OCI-LY7 (cell line): ENCODE measurements at regions not wholly inside any gene's neighbourhood (a gene's known extent, or its start where the extent isn't known, plus 50 kb on each side); places are given as distances from the start of the nearest gene placed in this dataset.

Source experiments
- BruUV-seq: library from RNA; stranded (reverse); fragments of 400-500 nt; replicated peaks from 2 replicates; lab custom pipeline; 2021; lab: Mats Ljungman, UMichigan
- CTCF ChIA-PET: fragments of 300-600 bp; sonication (Branson Sonifier 250); formaldehyde crosslinking; loops from one replicate; lab custom pipeline; 2022; ENCODE audit warnings: antibody characterized with exemption; ENCODE audit not compliant: unreplicated experiment; lab: Charles Lee
- POLR2A ChIA-PET: fragments of 300-600 bp; sonication (Branson Sonifier 250); formaldehyde crosslinking; loops from one replicate; lab custom pipeline; 2022; ENCODE audit warnings: antibody characterized with exemption; lab: Charles Lee
- DNase-seq: peaks from one replicate; pipeline ENCODE4 v3.0.0-alpha.2; 2015; ENCODE audit warnings: low spot score
- H2AFZ ChIP-seq: fragments of 200-600 bp; sonication (generic), shearing (Covaris generic); 2 replicates; pipeline ENCODE4 v1.6.1; 2014; ENCODE audit warnings: mild to moderate bottlenecking, antibody characterized with exemption, low read length, moderate library complexity
- H3K27ac ChIP-seq: fragments of 200-600 bp; sonication (generic); 2 replicates; pipeline ENCODE4 v1.5.1; 2014; ENCODE audit warnings: mixed run types, low read depth, mild to moderate bottlenecking, moderate library complexity, low read length, inconsistent platforms; ENCODE audit not compliant: poor library complexity, severe bottlenecking
- H3K36me3 ChIP-seq: fragments of 200-600 bp; sonication (generic); 2 replicates; pipeline ENCODE4 v1.6.1; 2014; ENCODE audit warnings: mild to moderate bottlenecking, antibody characterized with exemption, low read length, moderate library complexity, mixed read lengths; ENCODE audit not compliant: insufficient read depth
- H3K4me1 ChIP-seq: fragments of 200-600 bp; sonication (generic); 2 replicates; pipeline ENCODE4 v1.5.1; 2014; ENCODE audit warnings: mild to moderate bottlenecking, low read length; ENCODE audit not compliant: insufficient read depth, poor library complexity, severe bottlenecking
- H3K4me2 ChIP-seq: fragments of 200-600 bp; sonication (generic); 2 replicates; pipeline ENCODE4 v1.6.1; 2014; ENCODE audit warnings: mild to moderate bottlenecking, low read length
- H3K4me3 ChIP-seq: fragments of 200-600 bp; sonication (generic); 2 replicates; pipeline ENCODE4 v1.5.1; 2014; ENCODE audit warnings: mild to moderate bottlenecking, low read depth, low read length; ENCODE audit not compliant: poor library complexity, severe bottlenecking
- H3K79me2 ChIP-seq: fragments of 200-600 bp; sonication (generic); 2 replicates; pipeline ENCODE4 v1.6.1; 2016; ENCODE audit warnings: low read depth, mild to moderate bottlenecking, low read length, moderate library complexity, mixed read lengths; ENCODE audit not compliant: insufficient read depth
- H3K9me2 ChIP-seq: fragments of 200-600 bp; sonication (generic); 2 replicates; pipeline ENCODE4 v1.6.1; 2016; ENCODE audit warnings: mild to moderate bottlenecking, low read length, mixed read lengths; ENCODE audit not compliant: insufficient read depth
- H3K9me3 ChIP-seq: fragments of 200-600 bp; sonication (generic); 2 replicates; pipeline ENCODE4 v1.6.1; 2014; ENCODE audit warnings: mild to moderate bottlenecking, mixed run types, low read length, mixed read lengths
- H4K20me1 ChIP-seq: fragments of 200-600 bp; sonication (generic); 2 replicates; pipeline ENCODE4 v1.6.1; 2014; ENCODE audit warnings: mild to moderate bottlenecking, antibody characterized with exemption, low read length, moderate library complexity, mixed read lengths; ENCODE audit not compliant: insufficient read depth
- EZH2phosphoT487 ChIP-seq: fragments of 200-600 bp; sonication (generic); IDR thresholded peaks from 2 replicates; pipeline ENCODE4 v1.6.1; 2018; ENCODE audit warnings: low read depth, borderline replicate concordance, mild to moderate bottlenecking, mixed run types, antibody characterized with exemption, low read length, moderate library complexity, mixed read lengths
- intact Hi-C: fragments of 100-400 bp; cut with micrococcal nuclease; formaldehyde crosslinking; loops from one replicate; pipeline ENCODE4 v1.10.0; 2022; ENCODE audit not compliant: unreplicated experiment
- TF ChIP-seq, protein P1 (sequence below): fragments of 200-600 bp; sonication (generic); conservative IDR thresholded peaks from 2 replicates; pipeline ENCODE4 v1.5.1; 2014; ENCODE audit warnings: mild to moderate bottlenecking, antibody characterized with exemption, low read length, moderate library complexity, mixed read lengths

DNA sequence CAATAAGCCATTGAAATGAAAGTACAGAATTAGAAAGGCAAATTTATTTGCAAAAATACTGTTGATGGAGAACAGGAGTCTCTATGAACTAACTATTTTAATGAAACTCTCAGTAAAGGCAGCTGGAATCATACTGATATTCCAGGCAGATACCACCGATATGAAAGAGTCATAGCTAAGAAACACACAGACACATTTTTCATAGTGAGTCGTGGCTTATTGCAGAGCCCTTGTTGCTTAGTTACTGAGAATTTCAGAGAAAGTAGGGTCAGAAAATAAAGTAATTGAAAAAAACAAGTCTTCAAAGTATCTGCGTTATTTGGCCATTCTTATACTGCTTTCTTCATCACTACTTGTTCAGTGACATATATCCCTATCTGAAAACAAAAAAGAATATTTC, 1890.9 kb downstream of the PCDH9 start:
- Histone ChIP-seq H3K79me2 (no peaks in the 10 kb centered on the region), H3K9me2 (no peaks in the 10 kb centered on the region), H3K4me2 (no peak overlapping the region), H2AFZ (no peak overlapping the region), H3K4me3 (no peak overlapping the region), H4K20me1 (no peaks in the 10 kb centered on the region), H3K36me3 (no peaks in the 10 kb centered on the region), H3K4me1 (no peaks in the 10 kb centered on the region), H3K27ac (no peak overlapping the region), H3K9me3 (no peaks in the 10 kb centered on the region)
- BruUV-seq, result no TSS peak
- ChIA-PET CTCF (no interaction called here), POLR2A (interaction anchor here (0.6 kb wide), 1 partner anchor 9 kb away, joined by 3 read pairs; no protein-coding TSS in a partner anchor)
- TF ChIP-seq, protein P1, sequence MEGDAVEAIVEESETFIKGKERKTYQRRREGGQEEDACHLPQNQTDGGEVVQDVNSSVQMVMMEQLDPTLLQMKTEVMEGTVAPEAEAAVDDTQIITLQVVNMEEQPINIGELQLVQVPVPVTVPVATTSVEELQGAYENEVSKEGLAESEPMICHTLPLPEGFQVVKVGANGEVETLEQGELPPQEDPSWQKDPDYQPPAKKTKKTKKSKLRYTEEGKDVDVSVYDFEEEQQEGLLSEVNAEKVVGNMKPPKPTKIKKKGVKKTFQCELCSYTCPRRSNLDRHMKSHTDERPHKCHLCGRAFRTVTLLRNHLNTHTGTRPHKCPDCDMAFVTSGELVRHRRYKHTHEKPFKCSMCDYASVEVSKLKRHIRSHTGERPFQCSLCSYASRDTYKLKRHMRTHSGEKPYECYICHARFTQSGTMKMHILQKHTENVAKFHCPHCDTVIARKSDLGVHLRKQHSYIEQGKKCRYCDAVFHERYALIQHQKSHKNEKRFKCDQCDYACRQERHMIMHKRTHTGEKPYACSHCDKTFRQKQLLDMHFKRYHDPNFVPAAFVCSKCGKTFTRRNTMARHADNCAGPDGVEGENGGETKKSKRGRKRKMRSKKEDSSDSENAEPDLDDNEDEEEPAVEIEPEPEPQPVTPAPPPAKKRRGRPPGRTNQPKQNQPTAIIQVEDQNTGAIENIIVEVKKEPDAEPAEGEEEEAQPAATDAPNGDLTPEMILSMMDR, result no peak
- TF ChIP-seq EZH2phosphoT487, result no peak
- no peak for DNase-seq
- intact Hi-C loops, result no loop called here

DNA sequence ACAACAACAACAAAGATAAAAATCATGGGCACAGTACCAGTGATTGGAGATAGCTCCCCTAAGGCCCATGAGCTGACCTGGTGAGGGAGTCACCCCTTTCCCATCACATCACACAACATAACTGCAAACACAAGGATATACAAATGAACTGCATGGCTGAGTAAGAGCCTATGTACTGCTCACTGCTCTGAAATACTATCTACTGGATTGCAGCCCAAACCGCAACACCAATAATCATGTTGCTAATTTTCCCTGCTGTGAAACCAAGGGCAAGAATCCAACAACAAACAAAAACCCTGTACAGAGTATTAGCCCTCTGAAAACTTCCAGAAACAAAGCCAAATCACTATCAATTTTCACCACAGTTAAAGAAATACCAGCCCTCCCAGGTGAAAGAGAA, 1893.2 kb downstream of the PCDH9 start:
- no TSS peak for BruUV-seq
- CTCF ChIA-PET, result no interaction called here
- no peak for TF ChIP-seq EZH2phosphoT487
- TF ChIP-seq, protein P1, result no peak

DNA sequence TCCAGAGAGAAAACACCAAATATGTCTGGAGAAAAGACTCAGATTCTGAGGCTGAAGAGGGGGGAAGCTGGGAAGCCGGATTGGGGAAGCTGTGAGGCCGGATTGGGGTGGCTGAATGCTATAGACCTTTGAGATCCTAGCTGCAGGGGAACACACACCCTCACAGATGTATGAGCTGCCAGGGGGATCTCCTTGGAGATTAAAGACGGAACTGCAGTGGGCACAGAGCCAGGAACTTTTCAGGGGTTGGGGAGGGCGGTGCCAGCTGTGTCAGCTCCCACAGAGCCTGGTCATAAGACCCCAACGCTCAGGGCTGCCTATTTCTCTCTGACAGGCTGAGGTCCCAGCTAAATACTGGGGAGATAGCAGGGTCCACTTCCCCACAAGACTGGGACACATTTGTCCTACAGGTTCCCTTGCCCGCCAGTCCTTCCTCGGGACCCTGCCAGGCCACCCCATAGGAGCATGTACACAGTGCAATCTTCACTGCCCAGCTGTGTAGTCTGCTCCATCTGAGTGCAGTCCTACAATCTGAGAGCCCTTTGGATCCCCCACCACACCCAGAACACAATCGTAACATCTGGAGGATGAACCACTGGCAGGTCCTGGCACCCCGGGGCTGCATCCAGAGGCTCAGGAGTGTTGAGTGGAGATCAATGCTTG, 1893.9 kb downstream of the PCDH9 start:
- no peak overlapping the region for H2AFZ ChIP-seq
- no peaks in the 10 kb centered on the region for H3K36me3 ChIP-seq
- ChIA-PET POLR2A (no interaction called here), CTCF (no interaction called here)
- H4K20me1 ChIP-seq, result no peaks in the 10 kb centered on the region
- no peak overlapping the region for H3K4me2 ChIP-seq
- intact Hi-C loops, result no loop called here
- no peaks in the 10 kb centered on the region for H3K4me1 ChIP-seq
- BruUV-seq, result no TSS peak
- H3K4me3 ChIP-seq, result no peak overlapping the region
- no peaks in the 10 kb centered on the region for H3K9me2 ChIP-seq
- no peak for DNase-seq
- H3K9me3 ChIP-seq, result no peaks in the 10 kb centered on the region
- TF ChIP-seq EZH2phosphoT487, result no peak
- TF ChIP-seq, protein P1, result no peak
- H3K27ac ChIP-seq, result no peak overlapping the region
- no peaks in the 10 kb centered on the region for H3K79me2 ChIP-seq

More for the DNA sequence above, 1893.2 kb downstream of the PCDH9 start:
- intact Hi-C loops, result no loop called here
- H4K20me1 ChIP-seq, result no peaks in the 10 kb centered on the region
- DNase-seq, result no peak
- H3K9me2 ChIP-seq, result no peaks in the 10 kb centered on the region
- no peaks in the 10 kb centered on the region for H3K79me2 ChIP-seq
- H2AFZ ChIP-seq, result no peak overlapping the region
- no peak overlapping the region for H3K4me2 ChIP-seq
- H3K36me3 ChIP-seq, result no peaks in the 10 kb centered on the region
- no peak overlapping the region for H3K27ac ChIP-seq
- no peak overlapping the region for H3K4me3 ChIP-seq
- POLR2A ChIA-PET, result no interaction called here
- H3K4me1 ChIP-seq, result no peaks in the 10 kb centered on the region
- H3K9me3 ChIP-seq, result no peaks in the 10 kb centered on the region
